Muscle of leg (tissue), 3 donors: ENCODE measurements at regions not wholly inside any gene's neighbourhood (a gene's known extent, or its start where the extent isn't known, plus 50 kb on each side); places are given as distances from the start of the nearest gene placed in this dataset.
A peak's percentile ranks its signal among the peaks of the same experiment; 100 is the strongest.

Experiments used
- DNase-seq: peaks from one replicate; pipeline ENCODE4 v3.0.0; 2013
- H3K27ac ChIP-seq: one replicate; pipeline ENCODE4 v1.5.1; 2013; ENCODE audit warnings: mild to moderate bottlenecking, low read length, control low read depth
- H3K27me3 ChIP-seq: one replicate; pipeline ENCODE4 v1.6.1; 2013; ENCODE audit warnings: low read length; ENCODE audit not compliant: control insufficient read depth, insufficient read depth
- H3K36me3 ChIP-seq: one replicate; pipeline ENCODE4 v1.6.1; 2013; ENCODE audit warnings: low read length; ENCODE audit not compliant: control insufficient read depth, insufficient read depth
- H3K4me1 ChIP-seq: one replicate; pipeline ENCODE4 v1.6.1; 2013; ENCODE audit warnings: low read length; ENCODE audit not compliant: control insufficient read depth, insufficient read depth
- H3K4me3 ChIP-seq: one replicate; pipeline ENCODE4 v1.5.1; 2013; ENCODE audit warnings: low read length, control low read depth
- H3K9me3 ChIP-seq: replicated peaks from 2 replicates; pipeline ENCODE4 v1.6.1; 2013; ENCODE audit warnings: low read depth, low read length; ENCODE audit not compliant: control insufficient read depth
- WGBS: methylation state at CpG from one replicate; pipeline ENCODE4 v1.1.5; 2013; ENCODE audit warnings: missing lambda C conversion rate; ENCODE audit not compliant: insufficient coverage; 5-methylcytosine and 5-hydroxymethylcytosine counted together

- Histone ChIP-seq H3K4me3 (no peak overlapping the region), H3K4me1 (peaks cover 2% of the 10 kb centered on the region), H3K36me3 (no peaks in the 10 kb centered on the region), H3K27ac (no peak overlapping the region), H3K27me3 (no peaks in the 10 kb centered on the region), H3K9me3 (no peaks in the 10 kb centered on the region)
- no CpG with 5 or more reads among the region's 1 CpG for WGBS
- DNase-seq, result no peak
Measured at GRCh38 chr5:127993476-127993875, 90.1 kb upstream of the SLC12A2 start.

- Histone ChIP-seq H3K4me1 (peaks cover 2% of the 10 kb centered on the region), H3K9me3 (no peaks in the 10 kb centered on the region), H3K4me3 (no peak overlapping the region), H3K27ac (no peak overlapping the region), H3K36me3 (no peaks in the 10 kb centered on the region), H3K27me3 (no peaks in the 10 kb centered on the region)
- DNase-seq, result no peak
- WGBS, result 100% methylated on average over 1 of the region's 3 CpGs
Measured at GRCh38 chr5:127994087-127994660, 89.4 kb upstream of the SLC12A2 start.

DNA sequence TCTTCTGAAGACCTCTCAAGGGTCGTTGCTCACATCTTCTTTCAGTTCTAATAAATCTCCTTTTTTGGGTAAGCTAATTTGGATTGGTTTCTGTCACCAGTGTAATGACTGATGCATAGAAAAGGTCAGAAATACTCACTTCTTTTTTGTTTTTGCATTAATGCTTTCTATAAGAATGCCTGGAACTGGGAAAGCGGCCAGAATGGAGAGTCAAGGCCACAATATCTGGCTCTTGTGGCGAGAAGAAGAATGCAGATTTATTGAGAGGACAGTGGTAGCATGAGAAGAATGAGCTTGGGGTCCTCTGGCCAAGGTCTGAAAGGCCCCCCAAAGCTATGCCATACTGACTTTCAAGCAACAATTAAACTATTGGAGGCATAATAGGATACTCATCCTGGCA, 88.0 kb upstream of the SLC12A2 start:
- H3K4me3 ChIP-seq, result no peak overlapping the region
- WGBS, result 88% methylated on average over 2 of the region's 3 CpGs
- no peaks in the 10 kb centered on the region for H3K9me3 ChIP-seq
- H3K27me3 ChIP-seq, result no peaks in the 10 kb centered on the region
- H3K36me3 ChIP-seq, result no peaks in the 10 kb centered on the region
- peaks cover 2% of the 10 kb centered on the region for H3K4me1 ChIP-seq
- H3K27ac ChIP-seq, result no peak overlapping the region
- no peak for DNase-seq

GRCh38 chr5:127997201-127997704, 86.3 kb upstream of the SLC12A2 start:
- Histone ChIP-seq H3K9me3 (no peaks in the 10 kb centered on the region), H3K27me3 (no peaks in the 10 kb centered on the region), H3K36me3 (no peaks in the 10 kb centered on the region), H3K27ac (no peak overlapping the region), H3K4me3 (no peak overlapping the region), H3K4me1 (peaks cover 2% of the 10 kb centered on the region)
- DNase-seq, result peak; percentile 67
- WGBS, result no CpG with 5 or more reads among the region's 5 CpGs

- no peak for DNase-seq
- H3K4me3 ChIP-seq, result no peak overlapping the region
- peaks cover 2% of the 10 kb centered on the region for H3K4me1 ChIP-seq
- no peaks in the 10 kb centered on the region for H3K36me3 ChIP-seq
- no peaks in the 10 kb centered on the region for H3K27me3 ChIP-seq
- 100% methylated on average over 2 of the region's 3 CpGs for WGBS
- no peak overlapping the region for H3K27ac ChIP-seq
- H3K9me3 ChIP-seq, result no peaks in the 10 kb centered on the region
Measured at GRCh38 chr5:127998950-127999615, 84.5 kb upstream of the SLC12A2 start.

- Histone ChIP-seq H3K4me1 (peaks cover 2% of the 10 kb centered on the region), H3K9me3 (no peaks in the 10 kb centered on the region), H3K36me3 (no peaks in the 10 kb centered on the region), H3K4me3 (no peak overlapping the region), H3K27ac (no peak overlapping the region), H3K27me3 (no peaks in the 10 kb centered on the region)
- WGBS, result no CpG with 5 or more reads among the region's 1 CpG
- no peak for DNase-seq
Measured at GRCh38 chr5:127999909-128000308, 83.7 kb upstream of the SLC12A2 start.

GRCh38 chr5:128002425-128002824, 81.1 kb upstream of the SLC12A2 start:
- Histone ChIP-seq H3K36me3 (no peaks in the 10 kb centered on the region), H3K4me1 (no peaks in the 10 kb centered on the region), H3K4me3 (no peak overlapping the region), H3K27ac (no peak overlapping the region), H3K27me3 (no peaks in the 10 kb centered on the region), H3K9me3 (no peaks in the 10 kb centered on the region)
- no peak for DNase-seq
- 97% methylated on average over 2 of the region's 5 CpGs for WGBS

DNA sequence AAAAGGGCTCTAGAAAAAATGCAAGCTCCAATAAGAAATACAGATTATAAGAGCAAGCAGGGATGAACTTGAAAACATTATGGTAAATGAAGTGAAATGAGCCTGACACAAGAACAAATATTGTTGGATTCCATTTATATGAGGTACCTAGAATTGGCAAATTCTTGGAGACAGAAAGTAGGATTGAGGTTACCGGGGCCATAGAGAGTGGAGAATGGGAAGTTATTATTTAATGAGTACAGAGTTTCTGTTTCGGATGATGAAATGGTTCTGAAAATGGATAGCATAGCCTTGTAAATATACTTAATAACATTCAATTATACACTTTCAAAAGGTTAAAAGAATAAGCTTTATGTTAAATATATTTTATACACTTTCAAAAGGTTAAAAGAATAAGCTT, 75.6 kb upstream of the SLC12A2 start:
- no peak for DNase-seq
- Histone ChIP-seq H3K27me3 (no peaks in the 10 kb centered on the region), H3K4me1 (no peaks in the 10 kb centered on the region), H3K27ac (no peak overlapping the region), H3K4me3 (no peak overlapping the region), H3K36me3 (no peaks in the 10 kb centered on the region), H3K9me3 (no peaks in the 10 kb centered on the region)
- no CpG with 5 or more reads among the region's 2 CpGs for WGBS

- Histone ChIP-seq H3K4me3 (no peak overlapping the region), H3K27me3 (no peaks in the 10 kb centered on the region), H3K36me3 (no peaks in the 10 kb centered on the region), H3K9me3 (no peaks in the 10 kb centered on the region), H3K27ac (no peak overlapping the region), H3K4me1 (no peaks in the 10 kb centered on the region)
- DNase-seq, result no peak
Measured at GRCh38 chr5:128009403-128009802, 74.2 kb upstream of the SLC12A2 start.

GRCh38 chr5:128011339-128011738, 72.2 kb upstream of the SLC12A2 start:
- Histone ChIP-seq H3K4me3 (no peak overlapping the region), H3K27me3 (no peaks in the 10 kb centered on the region)
- DNase-seq, result no peak

DNA sequence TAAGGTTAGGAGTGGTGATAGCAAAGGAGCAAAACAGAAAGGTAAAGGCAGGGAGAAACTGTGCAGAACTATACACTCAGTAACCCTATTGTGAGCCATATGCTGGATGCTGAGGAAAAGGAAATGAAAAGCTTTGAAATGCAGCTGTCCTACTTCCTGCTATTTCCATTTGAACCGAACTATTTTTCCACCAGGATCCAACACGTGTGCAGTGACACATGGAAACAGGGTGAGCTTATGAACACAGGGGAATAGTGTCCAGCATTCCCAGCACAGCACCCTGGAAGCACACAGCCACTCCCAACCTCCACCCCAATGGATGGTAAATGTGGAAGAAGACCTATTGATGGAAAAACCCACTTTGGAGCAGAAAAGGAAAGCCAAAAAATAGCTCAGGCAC, 69.0 kb upstream of the SLC12A2 start:
- Histone ChIP-seq H3K27ac (no peak overlapping the region), H3K4me3 (no peak overlapping the region), H3K36me3 (no peaks in the 10 kb centered on the region), H3K9me3 (no peaks in the 10 kb centered on the region), H3K4me1 (no peaks in the 10 kb centered on the region), H3K27me3 (no peaks in the 10 kb centered on the region)
- WGBS, result no CpG with 5 or more reads among the region's 2 CpGs
- peak; percentile 58 for DNase-seq

More at GRCh38 chr5:128011339-128011738, 72.2 kb upstream of the SLC12A2 start:
- H3K27ac ChIP-seq, result no peak overlapping the region
- no peaks in the 10 kb centered on the region for H3K4me1 ChIP-seq
- H3K9me3 ChIP-seq, result no peaks in the 10 kb centered on the region
- H3K36me3 ChIP-seq, result no peaks in the 10 kb centered on the region
